Esophagus squamous epithelium (tissue), 5 donors: ENCODE measurements at regions not wholly inside any gene's neighbourhood (a gene's known extent, or its start where the extent isn't known, plus 50 kb on each side); places are given as distances from the start of the nearest gene placed in this dataset.

ENCODE experiments used
- DNase-seq: peaks from one replicate; lab custom pipeline; 2025; lab: John Stamatoyannopoulos, UW
- H3K27ac ChIP-seq, 4 donors: fragments of 200-600 bp; sonication (generic); one replicate each; pipeline ENCODE4 v1.5.1; 2016 to 2019; ENCODE audit warnings: mild to moderate bottlenecking in 1 of 4
- H3K27me3 ChIP-seq, 4 donors: fragments of 200-600 bp; sonication (generic); 1 replicate in 3 of 4; 2 replicates in 1 of 4; pipeline versions ENCODE4 v1.5.1 to v1.6.0; 2017 to 2021; ENCODE audit warnings: antibody characterized with exemption in 1 of 4
- H3K36me3 ChIP-seq, 3 donors: fragments of 200-600 bp; sonication (generic); one replicate each; pipeline ENCODE4 v1.5.1; 2016 to 2019
- H3K4me1 ChIP-seq, 3 donors: fragments of 200-600 bp; sonication (generic); one replicate each; pipeline ENCODE4 v1.5.1; 2017 to 2019
- H3K4me3 ChIP-seq, 4 donors: fragments of 200-600 bp; sonication (generic); 1 replicate in 3 of 4; 2 replicates in 1 of 4; pipeline ENCODE4 v1.5.1; 2016 to 2019; ENCODE audit warnings: mild to moderate bottlenecking in 2 of 4, moderate library complexity in 1 of 4
- H3K9me3 ChIP-seq, 3 donors: fragments of 200-600 bp; sonication (generic); one replicate each; pipeline ENCODE4 v1.5.1; 2016 to 2019
- CTCF ChIP-seq, 6 experiments: fragments of 450-650 bp in 4 of 6; fragments of 200-600 bp in 2 of 6; sonication (generic) in 2 of 6; IDR thresholded peaks; one replicate each; pipeline ENCODE4 v1.5.1; 2016 to 2019; ENCODE audit warnings: antibody characterized with exemption in 6 of 6, mild to moderate bottlenecking in 4 of 6, moderate library complexity in 4 of 6
- POLR2A ChIP-seq, 4 donors: fragments of 450-650 bp; IDR thresholded peaks; one replicate each; pipeline ENCODE4 v1.6.1; 2017; ENCODE audit warnings: antibody characterized with exemption in 4 of 4, mild to moderate bottlenecking in 4 of 4, moderate library complexity in 3 of 4
- WGBS, 2 donors: methylation state at CpG; one replicate each; pipeline ENCODE4 v1.1.5; 2018; 5-methylcytosine and 5-hydroxymethylcytosine counted together
- intact Hi-C: fragments of 100-400 bp; cut with DNase I; formaldehyde crosslinking; loops from one replicate; pipeline ENCODE4 v1.15.0; 2022
- donor health status: DM: yes; HTN: yes; CAD: no.

GRCh38 chr1:4137621-4138415 is 237.7 kb upstream of the C1orf174 start:
- 48 to 73% methylated on average over 13 to 14 of the region's 14 CpGs for WGBS, 2 donors
- TF ChIP-seq CTCF (IDR thresholded peaks at IDR 0.05) (no peak), POLR2A (IDR thresholded peaks at IDR 0.05) (no peak)
- Histone ChIP-seq H3K4me3 (no peak overlapping the region), H3K27ac (no peak overlapping the region), H3K36me3 (no peaks in the 10 kb centered on the region), H3K4me1 (no peaks in the 10 kb centered on the region), H3K9me3 (no peaks in the 10 kb centered on the region), H3K27me3 (peaks cover 0 to 48% (median 0%) of the 10 kb centered on the region in 4 donors)
- intact Hi-C loops = no loop called here
- no peak for DNase-seq

- no peaks in the 10 kb centered on the region for H3K36me3 ChIP-seq
- peaks cover 0 to 35% (median 0%) of the 10 kb centered on the region in 4 donors for H3K27me3 ChIP-seq
- H3K9me3 ChIP-seq = no peaks in the 10 kb centered on the region
- no peak overlapping the region for H3K27ac ChIP-seq
- DNase-seq = no peak
- WGBS, 2 donors = 78 to 85% methylated on average over 6 to 8 of the region's 8 CpGs
- no peaks in the 10 kb centered on the region for H3K4me1 ChIP-seq
- intact Hi-C loops = no loop called here
- H3K4me3 ChIP-seq = no peak overlapping the region
- TF ChIP-seq CTCF (IDR thresholded peaks at IDR 0.05) (no peak), POLR2A (IDR thresholded peaks at IDR 0.05) (no peak)
Measured at GRCh38 chr1:4139646-4140045, 239.6 kb upstream of the C1orf174 start.

- WGBS, 2 donors = 80 to 85% methylated on average over 11 to 13 of the region's 13 CpGs
- DNase-seq = no peak
- H3K4me1 ChIP-seq = no peaks in the 10 kb centered on the region
- no peaks in the 10 kb centered on the region for H3K9me3 ChIP-seq
- no peak overlapping the region for H3K27ac ChIP-seq
- no peak for TF ChIP-seq POLR2A (IDR thresholded peaks at IDR 0.05)
- no peak for TF ChIP-seq CTCF (IDR thresholded peaks at IDR 0.05)
- no peaks in the 10 kb centered on the region for H3K36me3 ChIP-seq
- intact Hi-C loops = no loop called here
- peaks cover 0 to 35% (median 0%) of the 10 kb centered on the region in 4 donors for H3K27me3 ChIP-seq
- H3K4me3 ChIP-seq = no peak overlapping the region
Measured at GRCh38 chr1:4140241-4140640, 240.2 kb upstream of the C1orf174 start.

GRCh38 chr1:4140821-4141220 is 240.7 kb upstream of the C1orf174 start:
- Histone ChIP-seq H3K4me1 (no peaks in the 10 kb centered on the region), H3K4me3 (no peak overlapping the region), H3K27ac (no peak overlapping the region), H3K36me3 (no peaks in the 10 kb centered on the region), H3K9me3 (no peaks in the 10 kb centered on the region), H3K27me3 (peaks cover 0 to 35% (median 0%) of the 10 kb centered on the region in 4 donors)
- TF ChIP-seq POLR2A (IDR thresholded peaks at IDR 0.05) (no peak), CTCF (IDR thresholded peaks at IDR 0.05) (no peak)
- intact Hi-C loops = no loop called here
- DNase-seq = no peak
- WGBS, 2 donors = 83 to 89% methylated on average over 1 to 6 of the region's 9 CpGs

GRCh38 chr1:4144349-4144971 is 244.4 kb upstream of the C1orf174 start:
- Histone ChIP-seq H3K36me3 (no peaks in the 10 kb centered on the region), H3K27me3 (peaks cover 0 to 30% (median 0%) of the 10 kb centered on the region in 4 donors)
- WGBS, 2 donors = 90 to 95% methylated on average over 6 of the region's 6 CpGs

More at GRCh38 chr1:4144349-4144971, 244.4 kb upstream of the C1orf174 start:
- no peak overlapping the region for H3K4me3 ChIP-seq
- H3K4me1 ChIP-seq = peaks cover 0 to 10% (median 0%) of the 10 kb centered on the region in 3 donors
- H3K9me3 ChIP-seq = no peaks in the 10 kb centered on the region
- intact Hi-C loops = no loop called here
- DNase-seq = no peak
- no peak overlapping the region for H3K27ac ChIP-seq
- TF ChIP-seq CTCF (IDR thresholded peaks at IDR 0.05) = no peak
- no peak for TF ChIP-seq POLR2A (IDR thresholded peaks at IDR 0.05)
